NCI-H510A treated with DMSO at 0.1 percent for 48 hours (cell line): ENCODE measurements at regions not wholly inside any gene's neighbourhood (a gene's known extent, or its start where the extent isn't known, plus 50 kb on each side); places are given as distances from the start of the nearest gene placed in this dataset.

Experiments used
- DNase-seq: peaks from one replicate; lab custom pipeline; 2025; lab: John Stamatoyannopoulos, UW

GRCh38 chr6:28737750-28738395 lies 185.9 kb downstream of the TRIM27 start:
- DNase-seq = no peak

- DNase-seq = no peak
Measured at GRCh38 chr6:28738396-28738765, 185.4 kb downstream of the TRIM27 start.

DNA sequence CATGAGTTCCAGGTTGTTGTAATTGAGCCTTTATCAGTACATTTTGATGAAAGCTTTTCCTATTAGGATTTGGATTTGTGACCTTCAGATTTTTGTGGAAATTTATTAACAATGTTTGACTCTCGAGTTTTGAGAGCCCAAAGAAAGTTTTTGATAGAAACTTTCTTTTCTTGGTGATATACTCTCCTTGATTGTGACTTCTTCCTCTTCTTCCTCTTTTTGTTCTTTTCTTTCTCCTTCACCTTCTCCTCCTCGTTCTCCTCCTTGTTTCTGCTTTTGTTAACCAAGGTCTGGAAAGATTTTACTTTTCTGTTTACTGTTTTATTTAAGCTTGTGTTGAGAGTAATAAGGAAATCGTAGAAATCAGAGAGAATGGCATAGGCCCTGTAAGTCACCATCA lies 182.4 kb downstream of the TRIM27 start:
- no peak for DNase-seq

GRCh38 chr6:28742668-28743270 lies 181.0 kb downstream of the TRIM27 start:
- no peak for DNase-seq

GRCh38 chr6:28743271-28743789 lies 180.5 kb downstream of the TRIM27 start:
- DNase-seq = no peak

DNA sequence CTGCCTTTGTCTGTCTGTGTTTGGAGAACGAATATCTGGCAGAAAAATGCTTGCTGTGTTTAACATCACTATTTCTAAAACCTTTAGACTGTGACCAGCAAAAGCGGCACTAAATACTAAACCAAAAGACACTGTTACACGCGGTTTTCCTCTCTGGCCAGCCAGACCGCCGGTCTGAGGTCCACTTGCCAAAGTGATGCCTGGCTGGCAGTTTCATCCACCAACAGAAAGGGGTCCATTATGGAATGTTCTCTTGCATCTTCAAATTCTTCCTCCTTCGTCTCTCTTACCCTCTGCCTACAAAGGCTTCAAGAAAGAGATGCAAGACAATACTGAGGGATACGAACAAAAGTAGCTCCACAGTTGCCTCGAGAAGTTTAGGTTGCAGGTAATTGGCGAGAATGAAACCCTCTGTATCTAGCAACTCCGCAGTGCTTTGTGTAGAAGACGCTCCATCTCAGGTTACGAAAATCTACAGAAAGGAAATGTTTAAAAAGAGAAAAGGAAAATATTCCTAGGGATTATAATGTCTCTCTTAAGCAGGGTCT lies 176.6 kb downstream of the TRIM27 start:
- no peak for DNase-seq

DNA sequence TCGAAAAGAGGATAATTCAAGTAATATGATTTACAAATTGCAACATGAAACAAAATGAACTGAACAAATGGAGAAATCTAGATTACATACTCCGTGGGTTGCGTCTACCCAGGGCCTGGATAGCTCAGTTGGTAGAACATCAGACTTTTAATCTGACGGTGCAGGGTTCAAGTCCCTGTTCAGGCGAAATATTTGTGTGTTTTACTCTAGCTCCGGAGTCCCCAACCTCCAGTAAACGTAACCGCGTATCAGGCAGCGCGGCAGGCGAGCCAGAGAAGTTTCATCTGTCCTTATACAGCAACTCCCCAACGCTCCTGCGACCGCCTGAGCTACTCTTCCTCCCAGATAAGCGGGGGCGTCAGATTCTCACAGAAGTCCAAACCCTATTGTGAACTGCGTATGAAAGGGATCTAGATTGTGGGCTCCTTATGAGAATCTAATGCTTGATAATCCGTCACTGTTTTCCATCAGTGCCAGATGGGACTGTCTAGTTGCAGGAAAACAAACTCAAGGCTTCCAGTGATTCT lies 176.1 kb downstream of the TRIM27 start:
- no peak for DNase-seq

DNA sequence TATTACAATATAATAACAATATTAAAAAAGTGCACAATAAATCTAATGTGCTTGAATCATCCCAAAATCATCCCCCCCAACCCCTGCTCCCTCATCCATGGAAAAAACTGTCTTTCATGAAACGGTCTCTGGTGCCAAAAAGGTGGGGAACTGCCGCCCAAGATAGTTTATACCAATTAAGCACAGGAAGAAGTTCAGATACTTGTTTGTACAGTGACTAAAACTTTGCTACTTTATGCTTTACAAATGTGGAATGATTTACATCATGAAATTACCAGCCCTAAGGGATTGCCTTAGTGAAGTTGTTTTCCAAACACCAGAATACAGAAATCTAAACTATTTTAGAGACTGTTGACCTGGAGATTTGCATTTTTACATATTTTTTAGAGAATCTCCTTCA lies 175.6 kb downstream of the TRIM27 start:
- DNase-seq = no peak

DNA sequence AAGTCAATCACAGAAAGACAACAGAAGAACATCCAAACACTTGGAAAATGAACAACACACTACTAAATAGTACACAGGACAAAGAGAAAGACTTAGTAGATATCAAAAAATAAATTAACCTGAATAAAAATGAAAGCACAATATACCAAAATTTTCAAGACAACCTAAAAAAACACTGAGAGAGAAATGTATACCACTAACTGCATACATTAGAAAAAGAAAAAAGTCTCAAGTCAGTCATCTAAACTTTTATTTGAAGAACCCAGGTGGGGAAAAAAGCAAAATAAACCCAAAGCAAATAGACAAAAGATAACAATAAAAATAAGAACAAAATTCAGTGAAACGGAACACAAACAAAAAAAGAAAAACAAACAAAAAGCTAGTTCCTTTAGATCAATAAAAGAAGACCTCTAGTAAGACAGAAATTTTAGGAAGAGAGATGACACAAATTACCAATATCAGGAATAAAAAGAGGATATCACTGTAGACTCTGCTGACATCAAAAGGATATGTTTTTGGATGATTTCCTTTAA lies 172.8 kb downstream of the TRIM27 start:
- DNase-seq = no peak

- no peak for DNase-seq
Measured at GRCh38 chr6:28751514-28751913, 172.3 kb downstream of the TRIM27 start.

GRCh38 chr6:28751963-28752350 lies 171.8 kb downstream of the TRIM27 start:
- no peak for DNase-seq

- no peak for DNase-seq
Measured at GRCh38 chr6:28757429-28758045, 166.2 kb downstream of the TRIM27 start.

DNA sequence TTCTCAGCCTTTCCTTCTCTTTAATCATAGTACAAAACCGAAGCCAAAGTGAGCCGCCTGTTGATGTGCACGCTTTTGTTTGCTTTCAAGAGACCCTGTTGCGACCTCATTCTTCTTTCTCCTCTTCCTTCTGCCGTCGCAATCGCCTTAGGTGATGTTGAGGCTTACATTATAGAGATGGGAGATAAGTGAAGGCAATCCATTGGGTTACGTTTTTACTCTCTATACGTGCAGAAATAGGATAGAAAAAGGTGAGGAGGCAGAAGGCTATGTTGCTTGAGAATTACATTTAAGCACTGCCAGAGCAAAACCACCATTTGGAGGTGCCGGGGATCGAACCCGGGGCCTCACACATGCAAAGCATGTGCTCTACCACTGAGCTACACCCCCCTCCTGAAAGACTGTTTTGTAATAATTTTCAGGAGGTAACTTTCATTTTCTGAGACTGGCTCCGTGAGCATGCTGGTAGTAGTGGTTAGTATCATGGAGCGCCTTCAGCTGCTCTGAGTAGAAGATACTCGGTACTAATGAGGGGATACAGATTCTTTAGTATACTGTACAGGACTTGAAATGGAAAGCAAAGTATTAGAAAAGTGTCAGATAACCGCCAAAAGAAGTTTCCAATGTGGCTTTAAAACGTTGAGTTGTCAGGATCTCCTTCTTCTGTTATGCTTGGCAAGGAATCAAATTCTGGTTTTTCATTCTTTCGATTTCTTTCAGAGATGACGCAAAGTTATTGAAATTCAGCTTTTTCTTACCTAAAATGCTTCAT lies 165.6 kb downstream of the TRIM27 start:
- DNase-seq = no peak

DNA sequence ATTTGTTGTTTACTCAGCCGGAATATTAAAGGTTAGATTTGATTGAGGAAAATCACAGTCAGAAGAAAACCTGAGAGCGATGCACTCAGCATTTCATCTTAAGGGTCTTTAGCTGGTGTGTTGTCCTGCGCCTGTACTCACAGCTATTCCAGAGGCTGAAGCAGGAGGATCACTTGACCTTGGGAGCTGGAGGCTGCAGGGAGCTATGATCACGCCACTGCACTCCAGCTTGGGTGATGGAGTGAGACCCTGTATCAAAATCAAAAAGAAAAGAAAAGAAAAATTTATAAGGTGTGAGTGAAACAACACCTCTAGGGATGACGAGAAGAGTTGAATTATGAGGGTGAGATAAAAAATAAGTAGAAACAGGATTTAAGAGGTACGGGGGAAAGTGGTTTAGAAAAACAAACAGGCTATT lies 165.0 kb downstream of the TRIM27 start:
- no peak for DNase-seq

DNA sequence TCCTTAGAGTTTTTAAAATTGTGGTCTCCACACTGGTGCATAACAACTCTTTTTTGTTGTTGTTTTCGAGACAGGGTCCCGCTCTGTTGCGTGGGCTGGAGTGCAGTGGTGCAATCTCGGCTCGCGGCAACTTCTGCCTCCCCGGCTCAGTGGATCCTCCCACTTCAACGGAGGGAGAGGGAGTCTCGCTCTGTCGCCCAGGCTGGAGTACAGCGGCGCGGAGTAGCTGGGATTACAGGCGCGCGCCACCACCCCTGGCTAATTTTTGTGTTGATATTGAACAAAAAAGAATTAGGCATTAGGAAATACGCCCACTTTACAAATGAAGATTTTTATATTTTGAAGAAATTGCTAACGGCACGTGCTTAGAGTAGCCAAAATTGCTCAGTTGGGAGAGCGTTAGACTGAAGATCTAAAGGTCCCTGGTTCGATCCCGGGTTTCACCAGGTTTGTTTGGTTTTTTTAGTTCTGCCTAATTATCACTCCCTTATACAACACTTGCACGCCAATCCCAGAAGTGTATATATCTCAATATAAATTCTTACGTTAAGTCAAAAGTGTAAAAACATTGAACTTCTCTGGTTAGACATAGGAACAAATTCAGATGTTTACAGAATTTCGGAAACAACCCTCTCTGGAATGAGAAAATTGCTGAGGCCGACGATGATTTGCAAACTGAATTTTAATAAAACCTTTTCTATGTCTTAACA lies 159.6 kb downstream of the TRIM27 start:
- DNase-seq = no peak

DNA sequence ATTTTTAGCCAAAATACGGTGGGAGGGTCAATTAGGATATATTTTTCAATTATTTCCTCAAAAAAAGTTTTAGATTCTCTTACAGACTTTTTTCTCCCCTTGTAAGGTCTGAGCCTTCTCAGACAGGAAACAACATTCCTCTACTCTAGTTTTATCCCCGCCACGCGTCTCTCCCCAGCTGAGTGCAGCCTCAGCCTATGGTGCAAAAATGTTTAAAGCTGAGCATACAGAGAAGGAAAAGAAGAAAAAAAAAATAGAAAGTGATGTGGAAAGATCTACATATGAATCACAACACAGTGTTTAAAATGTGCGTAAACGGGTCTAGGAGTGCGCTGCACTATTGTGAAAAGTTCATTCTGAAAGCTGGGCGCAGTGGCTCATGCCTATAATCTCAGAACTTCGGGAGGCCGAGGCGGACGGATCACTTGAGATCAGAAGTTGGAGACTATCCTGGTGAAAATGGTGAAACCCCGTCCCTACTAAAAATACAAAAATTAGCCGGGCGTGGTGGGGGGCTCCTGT lies 159.0 kb downstream of the TRIM27 start:
- DNase-seq = no peak

GRCh38 chr6:28765978-28766351 lies 157.8 kb downstream of the TRIM27 start:
- DNase-seq = no peak

DNA sequence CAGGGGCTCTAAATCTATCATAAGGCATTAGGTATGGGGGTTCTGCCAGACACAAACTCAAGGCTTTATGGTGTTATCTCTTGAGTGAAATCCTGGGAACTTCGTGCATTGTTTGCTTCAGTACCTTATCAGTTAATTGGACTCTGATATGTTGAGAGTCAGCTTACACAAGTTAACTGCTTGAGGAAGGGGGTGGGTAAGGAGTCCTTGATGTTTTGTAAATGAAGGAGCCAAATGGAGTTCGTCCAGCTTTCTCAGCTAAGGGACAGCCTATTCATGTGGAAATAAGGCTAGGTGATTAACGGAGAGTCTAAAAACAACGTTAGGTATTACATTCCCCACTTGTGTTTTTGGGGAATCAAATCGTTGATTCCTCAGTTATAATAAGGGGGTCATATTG lies 157.4 kb downstream of the TRIM27 start:
- DNase-seq = no peak

- DNase-seq = no peak
Measured at GRCh38 chr6:28767133-28767532, 156.7 kb downstream of the TRIM27 start.

- DNase-seq = no peak
Measured at GRCh38 chr6:28767691-28768090, 156.1 kb downstream of the TRIM27 start.
